C4-2B (cell line): ENCODE measurements at regions not wholly inside any gene's neighbourhood (a gene's known extent, or its start where the extent isn't known, plus 50 kb on each side); places are given as distances from the start of the nearest gene placed in this dataset.

Source experiments
- CTCF ChIP-seq: fragments of 450-650 bp; conservative IDR thresholded peaks from 2 replicates; pipeline ENCODE4 v1.5.1; 2017; ENCODE audit warnings: mild to moderate bottlenecking
- ZFX ChIP-seq: fragments of 450-650 bp; IDR thresholded peaks from 2 replicates; pipeline ENCODE4 v1.6.1; 2017

GRCh38 chr13:72540881-72541280, 186.5 kb downstream of the MZT1 start:
- TF ChIP-seq CTCF (no peak), ZFX (no peak)
